ENCODE measurements at regions not wholly inside any gene's neighbourhood (a gene's known extent, or its start where the extent isn't known, plus 50 kb on each side); places are given as distances from the start of the nearest gene placed in this dataset.

DNA sequence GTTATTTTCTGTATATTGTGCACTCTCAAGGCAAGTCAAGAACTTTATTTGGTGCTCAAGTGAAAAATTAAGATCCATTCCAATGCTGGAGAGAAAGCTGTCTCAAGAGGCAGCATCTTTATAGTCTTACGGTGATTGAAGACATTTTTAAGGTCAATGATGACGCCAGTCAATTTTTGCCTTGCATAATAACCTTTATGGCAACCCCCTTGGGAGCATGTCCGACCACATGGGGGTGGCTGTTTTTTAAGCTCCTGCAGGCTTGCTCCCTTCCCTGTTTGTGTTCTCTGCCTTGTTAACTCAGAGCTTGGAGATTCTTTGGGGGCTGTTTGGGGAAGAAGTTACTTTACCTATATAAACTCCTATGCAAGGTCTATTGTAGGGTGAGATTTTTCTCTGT is 109.6 kb upstream of the FERMT1 start:
- TF ChIP-seq, protein P1, sequence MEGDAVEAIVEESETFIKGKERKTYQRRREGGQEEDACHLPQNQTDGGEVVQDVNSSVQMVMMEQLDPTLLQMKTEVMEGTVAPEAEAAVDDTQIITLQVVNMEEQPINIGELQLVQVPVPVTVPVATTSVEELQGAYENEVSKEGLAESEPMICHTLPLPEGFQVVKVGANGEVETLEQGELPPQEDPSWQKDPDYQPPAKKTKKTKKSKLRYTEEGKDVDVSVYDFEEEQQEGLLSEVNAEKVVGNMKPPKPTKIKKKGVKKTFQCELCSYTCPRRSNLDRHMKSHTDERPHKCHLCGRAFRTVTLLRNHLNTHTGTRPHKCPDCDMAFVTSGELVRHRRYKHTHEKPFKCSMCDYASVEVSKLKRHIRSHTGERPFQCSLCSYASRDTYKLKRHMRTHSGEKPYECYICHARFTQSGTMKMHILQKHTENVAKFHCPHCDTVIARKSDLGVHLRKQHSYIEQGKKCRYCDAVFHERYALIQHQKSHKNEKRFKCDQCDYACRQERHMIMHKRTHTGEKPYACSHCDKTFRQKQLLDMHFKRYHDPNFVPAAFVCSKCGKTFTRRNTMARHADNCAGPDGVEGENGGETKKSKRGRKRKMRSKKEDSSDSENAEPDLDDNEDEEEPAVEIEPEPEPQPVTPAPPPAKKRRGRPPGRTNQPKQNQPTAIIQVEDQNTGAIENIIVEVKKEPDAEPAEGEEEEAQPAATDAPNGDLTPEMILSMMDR (IDR thresholded peaks at IDR 0.05; ENCODE audit: insufficient read depth, low read length, poor library complexity, severe bottlenecking) = no peak
- TF ChIP-seq EZH2phosphoT487 (conservative IDR thresholded peaks at IDR 0.05; ENCODE audit: low read length) = no peak

All from SU-DHL-6 (cell line).